HEK293T (cell line): ENCODE measurements at regions not wholly inside any gene's neighbourhood (a gene's known extent, or its start where the extent isn't known, plus 50 kb on each side); places are given as distances from the start of the nearest gene placed in this dataset.

Experiments used
- FOXM1 ChIP-seq: fragments of 450-650 bp; IDR thresholded peaks from 2 replicates; pipeline ENCODE4 v1.6.1; 2017; ENCODE audit warnings: mild to moderate bottlenecking, borderline replicate concordance
- L3MBTL2 ChIP-seq: fragments of 450-650 bp; conservative IDR thresholded peaks from 2 replicates; pipeline ENCODE4 v1.6.1; 2016; ENCODE audit warnings: mild to moderate bottlenecking
- LEF1 ChIP-seq: fragments of 450-650 bp; IDR thresholded peaks from 2 replicates; pipeline ENCODE4 v1.6.1; 2017; ENCODE audit warnings: mild to moderate bottlenecking, borderline replicate concordance
- PKNOX1 ChIP-seq: fragments of 450-650 bp; IDR thresholded peaks from 2 replicates; pipeline ENCODE4 v1.6.1; 2016
- SP1 ChIP-seq: fragments of 450-650 bp; IDR thresholded peaks from 2 replicates; pipeline ENCODE4 v1.6.1; 2017
- SUZ12 ChIP-seq: fragments of 450-650 bp; IDR thresholded peaks from 2 replicates; pipeline ENCODE4 v1.6.1; 2016; ENCODE audit warnings: mild to moderate bottlenecking

- TF ChIP-seq SP1 (no peak), FOXM1 (no peak), SUZ12 (no peak), L3MBTL2 (no peak), PKNOX1 (no peak), LEF1 (no peak)
Measured at GRCh38 chr2:7127687-7128086, 210.5 kb downstream of the RNF144A start.
